Body of pancreas (tissue), 4 donors: ENCODE measurements at regions not wholly inside any gene's neighbourhood (a gene's known extent, or its start where the extent isn't known, plus 50 kb on each side); places are given as distances from the start of the nearest gene placed in this dataset.

Experiments used
- CTCF ChIP-seq, 7 experiments: fragments of 450-650 bp in 4 of 7; fragments of 200-600 bp in 3 of 7; sonication (generic) in 3 of 7; IDR thresholded peaks; one replicate each; pipeline ENCODE4 v1.5.1; 2016 to 2019; ENCODE audit warnings: antibody characterized with exemption in 7 of 7
- POLR2A ChIP-seq, 3 donors: fragments of 450-650 bp; IDR thresholded peaks; one replicate each; pipeline ENCODE4 v1.6.1; 2016; ENCODE audit warnings: antibody characterized with exemption in 3 of 3, mild to moderate bottlenecking in 2 of 3

- TF ChIP-seq CTCF (IDR thresholded peaks at IDR 0.05) (no peak), POLR2A (IDR thresholded peaks at IDR 0.05) (no peak)
Measured at GRCh38 chr12:116673681-116674111, 64.2 kb downstream of the SPRING1 start.
